ENCODE measurements at regions not wholly inside any gene's neighbourhood (a gene's known extent, or its start where the extent isn't known, plus 50 kb on each side); places are given as distances from the start of the nearest gene placed in this dataset.
"Not testable (repeated sequence)": the region's sequence is repeated elsewhere in the genome, so short reads cannot be mapped to it uniquely, and the experiment has no call there.

DNA sequence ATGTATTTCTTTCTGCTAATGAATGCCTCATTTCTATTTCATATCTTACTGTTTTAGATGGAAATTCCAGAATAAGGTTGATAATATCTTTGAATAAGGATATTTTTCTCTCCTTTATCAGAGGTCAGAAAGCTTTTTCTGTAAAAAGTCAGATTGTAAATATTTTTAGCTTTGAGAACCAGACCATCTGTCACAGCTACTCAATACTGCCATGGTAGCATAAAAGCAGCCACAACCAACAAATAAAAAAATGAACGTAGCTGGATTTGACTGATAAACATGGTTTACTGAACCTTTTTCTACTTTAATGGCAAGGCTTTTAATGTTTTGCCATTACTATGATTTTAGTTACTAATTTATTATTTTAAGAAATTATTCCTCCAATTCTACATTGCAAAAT, 217.4 kb upstream of the COX10 start:
- no peaks in the 10 kb centered on the region for H3K4me1 ChIP-seq
- DNase-seq (no peak), ATAC-seq (no peak)
- H3K9me3 ChIP-seq: no peaks in the 10 kb centered on the region
- no peak overlapping the region for H3K27ac ChIP-seq
- no peak overlapping the region for H3K4me3 ChIP-seq
- no peaks in the 10 kb centered on the region for H3K36me3 ChIP-seq
- H3K27me3 ChIP-seq: no peaks in the 10 kb centered on the region
- intact Hi-C loops (cut with DNase I): no loop called here
- TF ChIP-seq, protein P1, sequence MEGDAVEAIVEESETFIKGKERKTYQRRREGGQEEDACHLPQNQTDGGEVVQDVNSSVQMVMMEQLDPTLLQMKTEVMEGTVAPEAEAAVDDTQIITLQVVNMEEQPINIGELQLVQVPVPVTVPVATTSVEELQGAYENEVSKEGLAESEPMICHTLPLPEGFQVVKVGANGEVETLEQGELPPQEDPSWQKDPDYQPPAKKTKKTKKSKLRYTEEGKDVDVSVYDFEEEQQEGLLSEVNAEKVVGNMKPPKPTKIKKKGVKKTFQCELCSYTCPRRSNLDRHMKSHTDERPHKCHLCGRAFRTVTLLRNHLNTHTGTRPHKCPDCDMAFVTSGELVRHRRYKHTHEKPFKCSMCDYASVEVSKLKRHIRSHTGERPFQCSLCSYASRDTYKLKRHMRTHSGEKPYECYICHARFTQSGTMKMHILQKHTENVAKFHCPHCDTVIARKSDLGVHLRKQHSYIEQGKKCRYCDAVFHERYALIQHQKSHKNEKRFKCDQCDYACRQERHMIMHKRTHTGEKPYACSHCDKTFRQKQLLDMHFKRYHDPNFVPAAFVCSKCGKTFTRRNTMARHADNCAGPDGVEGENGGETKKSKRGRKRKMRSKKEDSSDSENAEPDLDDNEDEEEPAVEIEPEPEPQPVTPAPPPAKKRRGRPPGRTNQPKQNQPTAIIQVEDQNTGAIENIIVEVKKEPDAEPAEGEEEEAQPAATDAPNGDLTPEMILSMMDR (IDR thresholded peaks at IDR 0.05): no peak

DNA sequence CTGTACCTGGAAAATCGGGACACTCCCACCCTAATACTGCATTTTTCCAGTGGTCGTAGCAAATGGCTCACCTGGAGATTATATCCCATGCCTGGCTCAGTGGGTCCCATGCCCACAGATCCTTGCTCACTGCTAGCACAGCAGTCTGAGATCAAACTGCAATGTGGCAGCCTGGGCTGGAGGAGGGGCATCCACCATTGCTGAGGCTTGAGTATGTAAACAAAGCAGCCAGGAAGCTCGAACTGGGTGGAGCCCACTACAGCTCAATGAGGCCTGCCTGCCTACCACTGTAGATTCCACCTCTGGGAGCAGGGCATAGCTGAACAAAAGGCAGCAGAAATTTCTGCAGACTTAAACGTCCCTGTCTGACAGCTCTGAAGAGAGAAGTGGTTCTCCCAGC, 213.6 kb upstream of the COX10 start:
- intact Hi-C loops (cut with DNase I); ATAC-seq; H3K36me3 ChIP-seq; DNase-seq; H3K9me3 ChIP-seq; H3K4me3 ChIP-seq; H3K4me1 ChIP-seq; H3K27ac ChIP-seq; H3K27me3 ChIP-seq: not testable (repeated sequence)

DNA sequence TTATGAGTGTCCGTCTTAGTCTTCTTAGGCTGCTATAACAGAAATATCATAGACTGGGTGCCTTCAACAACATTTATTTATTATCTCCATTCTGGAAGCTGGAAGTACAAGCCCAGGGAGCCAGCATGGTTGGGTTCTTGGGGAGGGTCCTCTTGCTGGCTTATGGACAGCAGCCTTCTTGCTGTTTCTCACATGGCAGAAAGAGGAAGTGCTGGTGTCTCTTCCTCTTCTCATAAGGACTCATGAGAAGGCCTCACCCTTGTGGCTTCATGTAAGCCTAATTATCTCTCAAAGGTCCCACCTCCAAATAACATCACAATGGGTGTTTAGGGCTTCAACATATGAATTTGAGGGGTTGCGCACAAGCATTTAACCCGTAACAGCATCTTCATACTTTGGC, 207.0 kb upstream of the COX10 start:
- ATAC-seq: peak; percentile 33
- Histone ChIP-seq H3K27ac (no peak overlapping the region), H3K4me3 (no peak overlapping the region), H3K9me3 (no peaks in the 10 kb centered on the region), H3K4me1 (no peaks in the 10 kb centered on the region), H3K27me3 (no peaks in the 10 kb centered on the region), H3K36me3 (no peaks in the 10 kb centered on the region)
- no peak for DNase-seq
- TF ChIP-seq, protein P1 (IDR thresholded peaks at IDR 0.05): no peak
- intact Hi-C loops (cut with DNase I): no loop called here

DNA sequence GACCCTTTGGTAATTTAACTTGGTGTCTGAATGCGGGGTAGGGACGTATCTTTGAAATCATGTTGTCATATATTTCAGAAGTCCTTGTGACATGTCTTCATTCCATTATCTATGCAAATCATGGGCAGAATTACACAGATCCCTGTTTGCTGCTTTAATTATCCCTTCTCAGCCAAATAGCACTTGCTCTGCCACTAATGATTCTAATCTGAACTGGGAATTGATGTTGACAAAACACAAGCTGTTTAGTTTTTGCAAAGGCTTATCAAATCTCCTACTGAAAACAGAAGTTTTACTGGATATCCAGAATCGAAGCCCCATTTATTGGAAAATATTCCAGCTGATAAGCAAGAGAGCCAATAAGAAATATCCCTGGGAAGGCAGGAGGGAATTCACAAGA, 205.9 kb upstream of the COX10 start:
- H3K4me1 ChIP-seq: no peaks in the 10 kb centered on the region
- intact Hi-C loops (cut with DNase I): no loop called here
- ATAC-seq (no peak), DNase-seq (no peak)
- no peaks in the 10 kb centered on the region for H3K27me3 ChIP-seq
- H3K27ac ChIP-seq: no peak overlapping the region
- TF ChIP-seq, protein P1 (IDR thresholded peaks at IDR 0.05): no peak
- H3K36me3 ChIP-seq: no peaks in the 10 kb centered on the region
- H3K4me3 ChIP-seq: no peak overlapping the region
- no peaks in the 10 kb centered on the region for H3K9me3 ChIP-seq

DNA sequence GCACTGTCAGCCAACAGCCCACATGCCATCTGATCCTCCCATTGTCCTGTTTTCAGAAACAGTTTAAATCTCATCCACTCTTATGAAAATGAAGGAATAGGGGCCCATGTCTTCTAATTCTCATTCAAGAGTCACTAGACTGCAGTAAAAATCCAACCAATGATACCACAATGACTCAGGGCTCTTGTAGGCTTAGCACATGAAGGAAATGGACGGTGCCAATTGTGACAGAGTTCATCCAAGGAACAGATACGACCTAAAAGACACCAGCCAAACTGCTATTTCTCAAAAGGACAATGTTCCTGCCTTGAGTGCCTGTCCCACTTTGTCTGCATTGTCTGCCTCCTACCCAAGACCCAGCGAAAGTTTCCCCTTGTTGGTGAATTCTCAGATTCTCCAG, 204.8 kb upstream of the COX10 start:
- Histone ChIP-seq H3K9me3 (no peaks in the 10 kb centered on the region), H3K27ac (no peak overlapping the region), H3K4me1 (no peaks in the 10 kb centered on the region), H3K27me3 (no peaks in the 10 kb centered on the region), H3K4me3 (no peak overlapping the region), H3K36me3 (no peaks in the 10 kb centered on the region)
- DNase-seq (no peak), ATAC-seq (no peak)
- TF ChIP-seq, protein P1 (IDR thresholded peaks at IDR 0.05): no peak
- intact Hi-C loops (cut with DNase I): no loop called here

DNA sequence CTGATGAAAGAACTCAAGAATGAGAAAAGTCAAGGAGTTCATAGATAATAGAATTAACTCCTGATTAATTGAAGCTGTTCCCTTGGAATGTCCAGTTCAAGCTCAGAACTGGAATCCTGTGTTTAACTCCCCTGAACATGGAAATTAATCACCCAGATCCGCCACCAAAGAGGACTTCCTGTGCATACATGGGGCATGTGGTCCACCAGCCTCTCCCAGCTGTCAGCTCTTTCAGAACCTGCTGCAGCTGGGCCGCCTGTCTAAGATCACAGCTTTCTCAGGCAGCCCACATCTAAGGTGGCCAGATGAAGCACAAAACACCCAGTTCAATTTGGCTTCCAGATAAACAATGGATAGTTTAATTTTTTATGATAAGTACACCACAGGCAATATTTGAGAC, 203.7 kb upstream of the COX10 start:
- Histone ChIP-seq H3K27ac (no peak overlapping the region), H3K36me3 (no peaks in the 10 kb centered on the region), H3K4me1 (no peaks in the 10 kb centered on the region), H3K9me3 (no peaks in the 10 kb centered on the region), H3K4me3 (no peak overlapping the region), H3K27me3 (no peaks in the 10 kb centered on the region)
- no peak for ATAC-seq
- intact Hi-C loops (cut with DNase I): no loop called here
- TF ChIP-seq, protein P1 (IDR thresholded peaks at IDR 0.05): no peak
- DNase-seq: no peak

Data from upper lobe of right lung (tissue), 1 donor.